HCT116 (cell line): ENCODE measurements at regions not wholly inside any gene's neighbourhood (a gene's known extent, or its start where the extent isn't known, plus 50 kb on each side); places are given as distances from the start of the nearest gene placed in this dataset.

Experiments used
- ATAC-seq: fragments of 200-7000 bp; cut with Tn5 transposase; 2 replicates; pipeline ENCODE4 v1.9.1; 2020; ENCODE audit warnings: mild to moderate bottlenecking, moderate library complexity
- BruUV-seq: library from RNA; stranded (reverse); fragments of 400-500 nt; replicated peaks from 2 replicates; lab custom pipeline; 2021; lab: Mats Ljungman, UMichigan
- CTCF ChIA-PET: fragments of 300-600 bp; sonication (Branson Sonifier 250); formaldehyde crosslinking; loops from one replicate; lab custom pipeline; 2021; ENCODE audit warnings: antibody characterized with exemption; lab: Charles Lee
- POLR2A ChIA-PET: fragments of 300-600, 350-600 bp; sonication (Branson Sonifier 250); formaldehyde crosslinking; loops from one replicate; lab custom pipeline; 2021; ENCODE audit warnings: antibody characterized with exemption; lab: Charles Lee
- RAD21 ChIA-PET, 2 experiments: fragments of 300-600 bp; sonication (Branson Sonifier 250); formaldehyde crosslinking; loops; one replicate each; lab custom pipeline; 2023; ENCODE audit warnings: low total read pairs in 2 of 2; ENCODE audit not compliant: uncharacterized antibody in 2 of 2, unreplicated experiment in 2 of 2, low non-redundant PET in 1 of 2; lab: Charles Lee
- DNase-seq: peaks from one replicate; pipeline ENCODE4 v3.0.0-alpha.2; 2010; ENCODE audit warnings: low read depth, low spot score
- H2AFZ ChIP-seq: fragments of 200-600 bp; shearing (Covaris generic), sonication (generic); 2 replicates; pipeline ENCODE4 v1.6.1; 2017; ENCODE audit warnings: low read depth, mixed run types, mixed read lengths, antibody characterized with exemption, low read length; ENCODE audit not compliant: poor library complexity, severe bottlenecking
- H3K27ac ChIP-seq: 2 replicates; pipeline ENCODE4 v1.5.1; 2012; ENCODE audit warnings: low read depth, low read length
- H3K27me3 ChIP-seq: fragments of 200-600 bp; sonication (generic); 2 replicates; pipeline ENCODE4 v1.6.1; 2016; ENCODE audit warnings: mixed run types, low read length, mixed read lengths; ENCODE audit not compliant: insufficient read depth
- H3K36me3 ChIP-seq, 2 experiments: fragments of 200-500 bp in 1 of 2; fragments of 200-600 bp in 1 of 2; sonication (Bioruptor generic) in 1 of 2; sonication (generic) in 1 of 2; 2 replicates each; pipeline versions ENCODE4 v1.5.1 to v1.6.1; 2014 to 2016; ENCODE audit warnings: low read length in 2 of 2, inconsistent platforms in 1 of 2, mixed read lengths in 1 of 2, mixed run types in 1 of 2; ENCODE audit not compliant: insufficient read depth in 2 of 2, control insufficient read depth in 1 of 2
- H3K4me1 ChIP-seq, 2 experiments: fragments of 200-600 bp in 1 of 2; sonication (generic) in 1 of 2; 2 replicates each; pipeline versions ENCODE4 v1.5.1 to v1.6.1; 2012 to 2017; ENCODE audit warnings: low read length in 2 of 2, inconsistent platforms in 1 of 2, mild to moderate bottlenecking in 1 of 2, mixed read lengths in 1 of 2, mixed run types in 1 of 2, moderate library complexity in 1 of 2; ENCODE audit not compliant: insufficient read depth in 2 of 2, control insufficient read depth in 1 of 2
- H3K4me2 ChIP-seq: fragments of 200-600 bp; sonication (generic); 2 replicates; pipeline ENCODE4 v1.6.1; 2017; ENCODE audit warnings: mixed run types, low read length, mixed read lengths
- H3K4me3 ChIP-seq, 2 experiments: fragments of 200-600 bp in 1 of 2; sonication (generic) in 1 of 2; replicated peaks in 1 of 2; 2 replicates each; pipeline ENCODE4 v1.5.1; 2011 to 2016; ENCODE audit warnings: low read length in 2 of 2, control low read depth in 1 of 2, low read depth in 1 of 2, mild to moderate bottlenecking in 1 of 2, mixed read lengths in 1 of 2, mixed run types in 1 of 2
- H3K79me2 ChIP-seq: fragments of 200-600 bp; sonication (generic); 2 replicates; pipeline ENCODE4 v1.6.1; 2017; ENCODE audit warnings: mild to moderate bottlenecking, mixed run types, low read length, moderate library complexity, mixed read lengths; ENCODE audit not compliant: insufficient read depth
- H3K9ac ChIP-seq: fragments of 200-600 bp; sonication (generic); 2 replicates; pipeline ENCODE4 v1.6.1; 2016; ENCODE audit warnings: low read length, mixed read lengths
- H3K9me2 ChIP-seq: fragments of 200-600 bp; sonication (generic), shearing (Covaris generic); 2 replicates; pipeline ENCODE4 v1.6.1; 2017; ENCODE audit warnings: mixed run types, mild to moderate bottlenecking, moderate library complexity; ENCODE audit not compliant: insufficient read depth
- H3K9me3 ChIP-seq, 2 experiments: fragments of 200-500 bp in 1 of 2; fragments of 200-600 bp in 1 of 2; sonication (Bioruptor generic) in 1 of 2; sonication (generic) in 1 of 2; 2 replicates each; pipeline ENCODE4 v1.6.1; 2014 to 2017; ENCODE audit warnings: low read length in 2 of 2, mixed read lengths in 2 of 2, inconsistent platforms in 1 of 2, low read depth in 1 of 2, mild to moderate bottlenecking in 1 of 2, mixed run types in 1 of 2, moderate library complexity in 1 of 2; ENCODE audit not compliant: control insufficient read depth in 1 of 2, insufficient read depth in 1 of 2
- H4K20me1 ChIP-seq: fragments of 200-600 bp; sonication (generic), shearing (Covaris generic); 2 replicates; pipeline ENCODE4 v1.6.1; 2017; ENCODE audit warnings: mixed run types, mild to moderate bottlenecking, moderate library complexity; ENCODE audit not compliant: insufficient read depth
- CBX3 ChIP-seq: IDR thresholded peaks from 2 replicates; pipeline ENCODE4 v1.6.1; 2012; ENCODE audit warnings: low read depth
- CEBPB ChIP-seq: IDR thresholded peaks from 2 replicates; pipeline ENCODE4 v1.6.1; 2012; ENCODE audit warnings: low read depth
- CTCF ChIP-seq, 3 experiments: fragments of 200-600 bp in 1 of 3; sonication (generic) in 1 of 3; IDR thresholded peaks in 2 of 3; conservative IDR thresholded peaks in 1 of 3; 2 replicates each; pipeline ENCODE4 v1.5.1; 2012 to 2017; ENCODE audit warnings: low read depth in 2 of 3, low read length in 2 of 3, antibody characterized with exemption in 1 of 3, borderline replicate concordance in 1 of 3, control low read depth in 1 of 3, mild to moderate bottlenecking in 1 of 3, mixed read lengths in 1 of 3, mixed run types in 1 of 3, moderate library complexity in 1 of 3; ENCODE audit not compliant: insufficient read depth in 1 of 3
- EGR1 ChIP-seq: IDR thresholded peaks from 2 replicates; pipeline ENCODE4 v1.6.1; 2012; ENCODE audit warnings: low read depth
- ELF1 ChIP-seq: IDR thresholded peaks from 2 replicates; pipeline ENCODE4 v1.6.1; 2012; ENCODE audit warnings: low read depth, borderline replicate concordance
- EZH2 ChIP-seq: fragments of 200-600 bp; sonication (generic); IDR thresholded peaks from 2 replicates; pipeline ENCODE4 v1.6.1; 2017; ENCODE audit warnings: antibody characterized with exemption, mixed run types
- FOSL1 ChIP-seq: IDR thresholded peaks from 2 replicates; pipeline ENCODE4 v1.6.1; 2012; ENCODE audit warnings: low read depth
- JUND ChIP-seq: IDR thresholded peaks from 2 replicates; pipeline ENCODE4 v1.6.1; 2012
- POLR2A ChIP-seq: IDR thresholded peaks from 2 replicates; pipeline ENCODE4 v1.7.0; 2011; ENCODE audit warnings: borderline replicate concordance; ENCODE audit not compliant: insufficient read depth, insufficient read length; ENCODE audit errors: extremely low read depth
- POLR2AphosphoS5 ChIP-seq: IDR thresholded peaks from 2 replicates; pipeline ENCODE4 v1.6.1; 2011; ENCODE audit warnings: mild to moderate bottlenecking, low read depth, low read length, moderate library complexity
- RAD21 ChIP-seq: IDR thresholded peaks from 2 replicates; pipeline ENCODE4 v1.6.1; 2012; ENCODE audit warnings: low read depth, mild to moderate bottlenecking
- REST ChIP-seq: IDR thresholded peaks from 2 replicates; pipeline ENCODE4 v1.6.1; 2012; ENCODE audit warnings: low read depth
- SIN3A ChIP-seq: IDR thresholded peaks from 2 replicates; pipeline ENCODE4 v1.6.1; 2012; ENCODE audit warnings: low read depth
- SRF ChIP-seq: IDR thresholded peaks from 2 replicates; pipeline ENCODE4 v1.6.1; 2012; ENCODE audit warnings: low read depth
- YY1 ChIP-seq: IDR thresholded peaks from 2 replicates; pipeline ENCODE4 v1.6.1; 2011; ENCODE audit warnings: low read length, low read depth, moderate library complexity, mild to moderate bottlenecking; ENCODE audit not compliant: insufficient replicate concordance; ENCODE audit errors: extremely low read depth
- ZFX ChIP-seq: fragments of 450-650 bp; IDR thresholded peaks from 2 replicates; pipeline ENCODE4 v1.6.1; 2017
- ZNF274 ChIP-seq: fragments of 200-500 bp; sonication (Bioruptor generic); IDR thresholded peaks from 2 replicates; pipeline ENCODE4 v1.6.1; 2014; ENCODE audit warnings: mild to moderate bottlenecking, low read depth, low read length, inconsistent platforms
- intact Hi-C: fragments of 100-400 bp; cut with micrococcal nuclease; formaldehyde crosslinking; loops from 2 replicates; pipeline ENCODE4 v1.10.0; 2022
- TF ChIP-seq, protein P1 (sequence below): IDR thresholded peaks from 2 replicates; pipeline ENCODE4 v1.6.1; 2012
- TF ChIP-seq, protein P2 (sequence below): IDR thresholded peaks from 2 replicates; pipeline ENCODE4 v1.6.1; 2011; ENCODE audit warnings: mild to moderate bottlenecking, low read length, moderate library complexity; ENCODE audit not compliant: insufficient replicate concordance; ENCODE audit errors: extremely low read depth

DNA sequence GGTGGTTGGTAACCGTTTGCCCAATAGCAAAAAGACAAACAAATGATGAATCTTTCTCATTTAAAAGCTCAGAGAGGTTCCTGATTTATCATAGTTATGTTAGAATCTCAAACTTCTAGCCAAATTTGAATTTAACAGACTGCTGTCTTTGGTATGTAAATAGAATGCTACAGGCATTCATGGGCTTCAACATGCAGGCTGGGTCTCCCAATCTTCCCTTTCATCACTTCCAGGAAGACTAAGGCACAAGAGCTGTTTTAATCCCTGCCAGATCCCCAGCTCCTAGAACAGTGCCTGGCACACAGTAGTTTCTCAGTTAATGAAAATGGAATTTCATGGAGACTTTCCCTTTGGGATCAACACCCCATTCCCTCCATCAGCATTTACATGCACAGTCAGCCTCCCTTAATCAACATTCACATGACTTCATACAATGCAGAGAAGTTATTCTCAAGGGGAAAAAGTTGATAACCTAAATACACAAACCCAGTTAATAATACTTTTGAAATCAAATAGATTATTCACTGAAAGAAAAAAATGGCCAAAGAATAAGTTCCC, 107.6 kb upstream of the C1QTNF7 start:
- H3K4me2 ChIP-seq, result no peak overlapping the region
- H3K4me1 ChIP-seq, result no peaks in the 10 kb centered on the region
- BruUV-seq, result no TSS peak
- H3K36me3 ChIP-seq, result no peaks in the 10 kb centered on the region
- no peak overlapping the region for H3K27ac ChIP-seq
- no peak for ATAC-seq
- peaks cover 34% of the 10 kb centered on the region for H3K27me3 ChIP-seq
- intact Hi-C loops, result no loop called here
- H3K9me2 ChIP-seq, result no peaks in the 10 kb centered on the region
- ChIA-PET RAD21 (no interaction called here), POLR2A (no interaction called here), CTCF (no interaction called here)
- no peak overlapping the region for H2AFZ ChIP-seq
- H3K79me2 ChIP-seq, result no peaks in the 10 kb centered on the region
- H4K20me1 ChIP-seq, result no peaks in the 10 kb centered on the region
- no peak overlapping the region for H3K9ac ChIP-seq
- TF ChIP-seq SIN3A (no peak), POLR2A (no peak), ELF1 (no peak), REST (no peak), ZNF274 (no peak), SRF (no peak), EZH2 (no peak), POLR2AphosphoS5 (no peak), CTCF (IDR thresholded peaks at IDR 0.05 in 2 of 3, conservative IDR thresholded peaks at IDR 0.05 in 1 of 3; ENCODE audit: borderline replicate concordance in 1 of 3, insufficient read depth in 1 of 3, low read depth in 2 of 3, low read length in 2 of 3) (no peak), CEBPB (no peak), RAD21 (no peak), FOSL1 (no peak), YY1 (no peak), JUND (no peak), EGR1 (no peak), CBX3 (no peak), ZFX (no peak)
- TF ChIP-seq, protein P1, sequence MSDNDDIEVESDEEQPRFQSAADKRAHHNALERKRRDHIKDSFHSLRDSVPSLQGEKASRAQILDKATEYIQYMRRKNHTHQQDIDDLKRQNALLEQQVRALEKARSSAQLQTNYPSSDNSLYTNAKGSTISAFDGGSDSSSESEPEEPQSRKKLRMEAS, result no peak
- TF ChIP-seq, protein P2, sequence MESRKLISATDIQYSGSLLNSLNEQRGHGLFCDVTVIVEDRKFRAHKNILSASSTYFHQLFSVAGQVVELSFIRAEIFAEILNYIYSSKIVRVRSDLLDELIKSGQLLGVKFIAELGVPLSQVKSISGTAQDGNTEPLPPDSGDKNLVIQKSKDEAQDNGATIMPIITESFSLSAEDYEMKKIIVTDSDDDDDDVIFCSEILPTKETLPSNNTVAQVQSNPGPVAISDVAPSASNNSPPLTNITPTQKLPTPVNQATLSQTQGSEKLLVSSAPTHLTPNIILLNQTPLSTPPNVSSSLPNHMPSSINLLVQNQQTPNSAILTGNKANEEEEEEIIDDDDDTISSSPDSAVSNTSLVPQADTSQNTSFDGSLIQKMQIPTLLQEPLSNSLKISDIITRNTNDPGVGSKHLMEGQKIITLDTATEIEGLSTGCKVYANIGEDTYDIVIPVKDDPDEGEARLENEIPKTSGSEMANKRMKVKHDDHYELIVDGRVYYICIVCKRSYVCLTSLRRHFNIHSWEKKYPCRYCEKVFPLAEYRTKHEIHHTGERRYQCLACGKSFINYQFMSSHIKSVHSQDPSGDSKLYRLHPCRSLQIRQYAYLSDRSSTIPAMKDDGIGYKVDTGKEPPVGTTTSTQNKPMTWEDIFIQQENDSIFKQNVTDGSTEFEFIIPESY, result no peak
- H3K9me3 ChIP-seq, result no peaks in the 10 kb centered on the region
- no peak for DNase-seq
- H3K4me3 ChIP-seq, result no peak overlapping the region
